IMR-90 (cell line): ENCODE measurements at regions not wholly inside any gene's neighbourhood (a gene's known extent, or its start where the extent isn't known, plus 50 kb on each side); places are given as distances from the start of the nearest gene placed in this dataset.

ENCODE experiments used
- ATAC-seq: fragments of 200-7000 bp; cut with Tn5 transposase; 2 replicates; pipeline ENCODE4 v1.9.1; 2020; ENCODE audit warnings: low read depth, mild to moderate bottlenecking, moderate library complexity
- BruUV-seq: library from RNA; stranded (reverse); fragments of 400-500 nt; replicated peaks from 2 replicates; lab custom pipeline; 2021; lab: Mats Ljungman, UMichigan
- CTCF ChIA-PET: fragments of 300-600 bp; formaldehyde crosslinking; extraction: SDS; loops from one replicate; lab custom pipeline; 2021; ENCODE audit warnings: antibody characterized with exemption; lab: Yijun Ruan, JAX
- POLR2A ChIA-PET: fragments of 300-600 bp; sonication (Branson Sonifier 250); formaldehyde crosslinking; loops from one replicate; lab custom pipeline; 2022; ENCODE audit warnings: antibody characterized with exemption; ENCODE audit not compliant: unreplicated experiment; lab: Charles Lee
- DNase-seq: peaks from one replicate; pipeline ENCODE4 v3.0.0; 2013
- H2AFZ ChIP-seq: replicated peaks from 2 replicates; pipeline ENCODE3; 2013; ENCODE audit warnings: low read length, mild to moderate bottlenecking; ENCODE audit not compliant: poor library complexity
- H2AK5ac ChIP-seq: 2 replicates; pipeline ENCODE4 v1.6.1; 2013; ENCODE audit warnings: low read depth, low read length, inconsistent platforms
- H2AK9ac ChIP-seq: replicated peaks from 2 replicates; pipeline ENCODE3; 2013; ENCODE audit warnings: mild to moderate bottlenecking, low read depth, low read length, moderate library complexity; ENCODE audit not compliant: poor library complexity
- H2BK120ac ChIP-seq: 2 replicates; pipeline ENCODE4 v1.6.1; 2013; ENCODE audit warnings: low read depth, low read length, inconsistent platforms
- H2BK15ac ChIP-seq: 3 replicates; pipeline ENCODE4 v1.6.1; 2013; ENCODE audit warnings: low read depth, low read length, inconsistent platforms
- H2BK20ac ChIP-seq: 2 replicates; pipeline ENCODE4 v1.6.1; 2013; ENCODE audit warnings: low read depth, mild to moderate bottlenecking, inconsistent platforms, low read length, moderate library complexity
- H2BK5ac ChIP-seq: 2 replicates; pipeline ENCODE4 v1.6.1; 2013; ENCODE audit warnings: mild to moderate bottlenecking, low read depth, low read length, inconsistent platforms; ENCODE audit not compliant: poor library complexity, severe bottlenecking
- H3K14ac ChIP-seq: replicated peaks from 2 replicates; pipeline ENCODE4 v1.6.1; 2013; ENCODE audit warnings: low read depth, low read length, inconsistent platforms
- H3K18ac ChIP-seq: 2 replicates; pipeline ENCODE4 v1.6.1; 2013; ENCODE audit warnings: low read depth, low read length, control low read depth
- H3K23ac ChIP-seq: 2 replicates; pipeline ENCODE4 v1.6.1; 2013; ENCODE audit warnings: low read depth, low read length, inconsistent platforms
- H3K27ac ChIP-seq: 2 replicates; pipeline ENCODE4 v1.5.1; 2013; ENCODE audit warnings: mild to moderate bottlenecking, control low read depth, low read length; ENCODE audit not compliant: insufficient read depth
- H3K27me3 ChIP-seq: 2 replicates; pipeline ENCODE4 v1.6.1; 2013; ENCODE audit warnings: low read length; ENCODE audit not compliant: control insufficient read depth, insufficient read depth
- H3K36me3 ChIP-seq: 2 replicates; pipeline ENCODE4 v1.6.1; 2013; ENCODE audit warnings: low read length, mixed read lengths; ENCODE audit not compliant: control insufficient read depth, insufficient read depth
- H3K4ac ChIP-seq: 2 replicates; pipeline ENCODE4 v1.6.1; 2013; ENCODE audit warnings: low read depth, low read length, inconsistent platforms
- H3K4me1 ChIP-seq: 2 replicates; pipeline ENCODE4 v1.6.1; 2013; ENCODE audit warnings: low read length, mixed read lengths; ENCODE audit not compliant: control insufficient read depth, insufficient read depth
- H3K4me2 ChIP-seq: 2 replicates; pipeline ENCODE4 v1.6.1; 2013; ENCODE audit warnings: low read depth, mild to moderate bottlenecking, control low read depth, low read length, moderate library complexity
- H3K4me3 ChIP-seq: 2 replicates; pipeline ENCODE4 v1.5.1; 2013; ENCODE audit warnings: low read depth, mild to moderate bottlenecking, control low read depth, low read length, moderate library complexity; ENCODE audit not compliant: insufficient read depth
- H3K56ac ChIP-seq: 2 replicates; pipeline ENCODE4 v1.6.1; 2013; ENCODE audit warnings: low read length, inconsistent platforms; ENCODE audit not compliant: insufficient read depth; ENCODE audit errors: extremely low read depth
- H3K79me1 ChIP-seq, 2 experiments: 2 replicates each; pipeline ENCODE4 v1.6.1; 2013; ENCODE audit warnings: low read length in 2 of 2, inconsistent platforms in 1 of 2, low read depth in 1 of 2
- H3K9ac ChIP-seq: 2 replicates; pipeline ENCODE4 v1.6.1; 2013; ENCODE audit warnings: low read depth, low read length, control low read depth
- H3K9me1 ChIP-seq: 2 replicates; pipeline ENCODE4 v1.6.1; 2013; ENCODE audit warnings: low read length, inconsistent platforms; ENCODE audit not compliant: insufficient read depth
- H3K9me3 ChIP-seq: 2 replicates; pipeline ENCODE4 v1.6.1; 2013; ENCODE audit warnings: low read length; ENCODE audit not compliant: control insufficient read depth, insufficient read depth
- H4K20me1 ChIP-seq: 2 replicates; pipeline ENCODE4 v1.6.1; 2013; ENCODE audit warnings: low read length, inconsistent platforms; ENCODE audit not compliant: insufficient read depth
- H4K5ac ChIP-seq: 2 replicates; pipeline ENCODE4 v1.6.1; 2013; ENCODE audit warnings: mild to moderate bottlenecking, low read depth, low read length, control low read depth
- H4K8ac ChIP-seq, 2 experiments: 2 replicates each; pipeline ENCODE4 v1.6.1; 2013; ENCODE audit warnings: low read depth in 2 of 2, low read length in 2 of 2, control low read depth in 1 of 2, inconsistent platforms in 1 of 2
- H4K91ac ChIP-seq: 2 replicates; pipeline ENCODE4 v1.6.1; 2013; ENCODE audit warnings: low read depth, low read length, inconsistent platforms; ENCODE audit not compliant: insufficient read depth
- CEBPB ChIP-seq: IDR thresholded peaks from 2 replicates; pipeline ENCODE4 v1.6.1; 2012; ENCODE audit warnings: low read depth, low read length, improper control_type of control experiment
- MAFK ChIP-seq: IDR thresholded peaks from 2 replicates; pipeline ENCODE4 v1.6.1; 2012; ENCODE audit warnings: low read depth, low read length, improper control_type of control experiment
- WGBS, 2 experiments: methylation state at CpG; one replicate each; pipeline versions ENCODE4 v1.1.5 to v1.1.7; 2013; ENCODE audit warnings: missing lambda C conversion rate in 2 of 2; ENCODE audit not compliant: insufficient read length in 1 of 2; ENCODE audit errors: extremely low coverage in 2 of 2; 5-methylcytosine and 5-hydroxymethylcytosine counted together
- dilution Hi-C: fragments of 300-500 bp; cut with HindIII; formaldehyde crosslinking; loops from one replicate; pipeline ENCODE4 v1.14.3; 2018; ENCODE audit warnings: low sequenced_read_pairs; ENCODE audit not compliant: unreplicated experiment
- in situ Hi-C: fragments of 300-500 bp; cut with MboI; formaldehyde crosslinking; loops from 3 replicates; pipeline ENCODE4 v1.14.3; 2019; ENCODE audit warnings: low sequenced_read_pairs, inconsistent platforms, mixed read lengths
- intact Hi-C: fragments of 100-400 bp; cut with micrococcal nuclease; formaldehyde crosslinking; loops from 2 replicates; pipeline ENCODE4 v1.10.0; 2022

DNA sequence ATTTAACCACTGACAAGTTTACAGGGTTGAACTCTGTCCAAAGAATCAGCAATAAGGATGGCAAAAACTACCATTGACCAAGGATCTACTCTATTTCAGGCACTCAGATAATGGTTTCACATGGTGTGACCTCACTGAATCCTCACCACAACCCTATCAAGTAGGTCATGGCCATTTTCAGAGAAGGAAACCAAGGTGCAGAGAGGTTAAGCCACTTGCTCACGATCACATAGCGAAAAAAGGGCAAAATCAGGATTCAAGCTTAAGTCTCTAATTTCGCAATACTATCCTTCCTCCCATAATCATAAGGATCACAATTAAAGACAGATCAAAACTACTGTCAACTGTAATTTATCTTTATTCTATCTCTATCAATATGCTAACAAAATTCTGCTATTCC is 191.0 kb upstream of the AFF2 start:
- Histone ChIP-seq H3K9me1 (no peaks in the 10 kb centered on the region), H3K79me1 (no peaks in the 10 kb centered on the region), H3K9me3 (peaks cover 5% of the 10 kb centered on the region; the same call in 1 of the 2 replicates), H2BK120ac (no peak overlapping the region), H3K4me3 (no peak overlapping the region), H3K14ac (no peak overlapping the region), H3K36me3 (no peaks in the 10 kb centered on the region), H4K5ac (no peak overlapping the region), H3K27me3 (no peaks in the 10 kb centered on the region), H3K23ac (no peak overlapping the region), H2BK5ac (no peak overlapping the region), H2AK9ac (no peak overlapping the region), H4K91ac (no peak overlapping the region), H2BK15ac (no peak overlapping the region), H3K18ac (no peak overlapping the region), H4K8ac (no peak overlapping the region), H3K9ac (no peak overlapping the region), H3K4me1 (no peaks in the 10 kb centered on the region), H3K27ac (no peak overlapping the region), H4K20me1 (no peaks in the 10 kb centered on the region), H2AK5ac (no peak overlapping the region), H3K4ac (no peak overlapping the region), H2BK20ac (no peak overlapping the region), H3K56ac (no peak overlapping the region), H2AFZ (no peak overlapping the region), H3K4me2 (no peak overlapping the region)
- ChIA-PET CTCF (no interaction called here), POLR2A (no interaction called here)
- WGBS, 2 experiments = no CpG with 5 or more reads among the region's 3 CpGs
- intact Hi-C loops (no loop called here), dilution Hi-C loops (no loop called here), in situ Hi-C loops (no loop called here)
- DNase-seq = no peak
- no TSS peak for BruUV-seq
- TF ChIP-seq CEBPB = peak; percentile 71
- no peak for TF ChIP-seq MAFK
- ATAC-seq = no peak
